Parathyroid adenoma (tissue), 2 donors: ENCODE measurements at regions not wholly inside any gene's neighbourhood (a gene's known extent, or its start where the extent isn't known, plus 50 kb on each side); places are given as distances from the start of the nearest gene placed in this dataset.

Experiments used
- H2AFZ ChIP-seq: fragments of 300-600 bp; sonication (generic); one replicate; pipeline ENCODE4 v1.7.0; 2017; ENCODE audit warnings: antibody characterized with exemption, mild to moderate bottlenecking
- H3K27ac ChIP-seq: fragments of 300-600 bp; sonication (generic); one replicate; pipeline ENCODE4 v1.7.0; 2017
- H3K27me3 ChIP-seq: fragments of 300-600 bp; sonication (generic); one replicate; pipeline ENCODE4 v1.7.0; 2017; ENCODE audit warnings: low read length; ENCODE audit not compliant: control insufficient read depth, insufficient read depth
- H3K36me3 ChIP-seq: fragments of 300-600 bp; sonication (generic); one replicate; pipeline ENCODE4 v1.7.0; 2017; ENCODE audit warnings: low read length; ENCODE audit not compliant: control insufficient read depth, insufficient read depth
- H3K4me1 ChIP-seq: fragments of 300-600 bp; sonication (generic); one replicate; pipeline ENCODE4 v1.7.0; 2017; ENCODE audit warnings: control low read depth
- H3K4me2 ChIP-seq: fragments of 300-600 bp; sonication (generic); one replicate; pipeline ENCODE4 v1.7.0; 2017; ENCODE audit warnings: low read length
- H3K4me3 ChIP-seq: fragments of 300-600 bp; sonication (generic); one replicate; pipeline ENCODE4 v1.7.0; 2017; ENCODE audit warnings: low read depth, low read length
- H3K79me2 ChIP-seq: fragments of 300-600 bp; sonication (generic); one replicate; pipeline ENCODE4 v1.7.0; 2017; ENCODE audit warnings: control low read depth
- H3K9ac ChIP-seq: fragments of 300-600 bp; sonication (generic); one replicate; pipeline ENCODE4 v1.7.0; 2017; ENCODE audit warnings: mild to moderate bottlenecking
- H3K9me3 ChIP-seq: fragments of 300-600 bp; sonication (generic); one replicate; pipeline ENCODE4 v1.7.0; 2017; ENCODE audit warnings: low read length; ENCODE audit not compliant: control insufficient read depth
- TF ChIP-seq, protein P1 (sequence below): fragments of 300-600 bp; sonication (generic); IDR thresholded peaks from one replicate; pipeline ENCODE4 v1.7.0; 2017; ENCODE audit warnings: antibody characterized with exemption, mild to moderate bottlenecking
- donor health status: primary hyperparathyroidism.

DNA sequence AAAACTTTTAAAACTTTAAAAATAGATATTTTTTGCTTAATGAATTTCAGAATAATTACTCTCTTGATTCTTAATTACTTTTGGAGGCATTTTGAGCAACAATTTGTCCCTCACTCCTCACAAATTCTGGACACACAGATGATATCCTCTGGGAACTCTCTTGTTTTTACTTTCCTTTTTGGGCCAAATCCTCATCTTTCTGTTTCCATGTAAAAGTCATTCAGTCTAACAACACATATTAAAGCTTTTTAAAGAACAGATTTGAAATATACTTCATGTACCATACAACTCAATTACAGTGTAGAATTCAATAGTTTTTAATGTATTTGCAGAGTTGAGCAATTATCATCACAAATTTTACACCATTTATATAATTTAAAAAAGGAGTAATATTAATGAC, 983.1 kb downstream of the STIM2 start:
- Histone ChIP-seq H3K4me3 (no peak overlapping the region), H3K4me1 (no peaks in the 10 kb centered on the region), H2AFZ (no peak overlapping the region), H3K36me3 (no peaks in the 10 kb centered on the region), H3K27me3 (no peaks in the 10 kb centered on the region), H3K27ac (no peak overlapping the region), H3K79me2 (no peaks in the 10 kb centered on the region), H3K9ac (no peak overlapping the region), H3K4me2 (no peak overlapping the region), H3K9me3 (no peaks in the 10 kb centered on the region)
- TF ChIP-seq, protein P1, sequence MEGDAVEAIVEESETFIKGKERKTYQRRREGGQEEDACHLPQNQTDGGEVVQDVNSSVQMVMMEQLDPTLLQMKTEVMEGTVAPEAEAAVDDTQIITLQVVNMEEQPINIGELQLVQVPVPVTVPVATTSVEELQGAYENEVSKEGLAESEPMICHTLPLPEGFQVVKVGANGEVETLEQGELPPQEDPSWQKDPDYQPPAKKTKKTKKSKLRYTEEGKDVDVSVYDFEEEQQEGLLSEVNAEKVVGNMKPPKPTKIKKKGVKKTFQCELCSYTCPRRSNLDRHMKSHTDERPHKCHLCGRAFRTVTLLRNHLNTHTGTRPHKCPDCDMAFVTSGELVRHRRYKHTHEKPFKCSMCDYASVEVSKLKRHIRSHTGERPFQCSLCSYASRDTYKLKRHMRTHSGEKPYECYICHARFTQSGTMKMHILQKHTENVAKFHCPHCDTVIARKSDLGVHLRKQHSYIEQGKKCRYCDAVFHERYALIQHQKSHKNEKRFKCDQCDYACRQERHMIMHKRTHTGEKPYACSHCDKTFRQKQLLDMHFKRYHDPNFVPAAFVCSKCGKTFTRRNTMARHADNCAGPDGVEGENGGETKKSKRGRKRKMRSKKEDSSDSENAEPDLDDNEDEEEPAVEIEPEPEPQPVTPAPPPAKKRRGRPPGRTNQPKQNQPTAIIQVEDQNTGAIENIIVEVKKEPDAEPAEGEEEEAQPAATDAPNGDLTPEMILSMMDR, result no peak

DNA sequence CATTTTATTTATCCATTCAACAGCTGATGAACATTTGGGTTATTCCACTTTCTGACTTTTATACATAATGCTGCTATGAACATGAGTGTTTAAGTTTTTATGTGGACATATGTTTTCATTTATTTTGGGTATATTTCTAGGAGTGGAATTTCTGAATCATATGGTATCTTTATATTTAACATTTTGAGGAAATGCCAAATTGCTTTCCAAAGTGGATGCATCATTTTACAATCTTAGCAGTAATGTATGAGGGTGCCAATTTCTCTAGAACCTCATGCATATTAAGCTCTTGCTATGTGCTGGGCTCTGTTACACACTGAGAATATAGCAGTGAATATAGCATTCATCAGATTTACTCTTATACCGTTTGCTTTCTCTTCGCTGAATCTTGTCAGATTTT, 983.7 kb downstream of the STIM2 start:
- Histone ChIP-seq H3K4me1 (no peaks in the 10 kb centered on the region), H3K27me3 (no peaks in the 10 kb centered on the region), H2AFZ (no peak overlapping the region), H3K4me3 (no peak overlapping the region), H3K4me2 (no peak overlapping the region), H3K79me2 (no peaks in the 10 kb centered on the region), H3K9me3 (no peaks in the 10 kb centered on the region), H3K9ac (no peak overlapping the region), H3K27ac (no peak overlapping the region), H3K36me3 (no peaks in the 10 kb centered on the region)
- TF ChIP-seq, protein P1, result no peak

DNA sequence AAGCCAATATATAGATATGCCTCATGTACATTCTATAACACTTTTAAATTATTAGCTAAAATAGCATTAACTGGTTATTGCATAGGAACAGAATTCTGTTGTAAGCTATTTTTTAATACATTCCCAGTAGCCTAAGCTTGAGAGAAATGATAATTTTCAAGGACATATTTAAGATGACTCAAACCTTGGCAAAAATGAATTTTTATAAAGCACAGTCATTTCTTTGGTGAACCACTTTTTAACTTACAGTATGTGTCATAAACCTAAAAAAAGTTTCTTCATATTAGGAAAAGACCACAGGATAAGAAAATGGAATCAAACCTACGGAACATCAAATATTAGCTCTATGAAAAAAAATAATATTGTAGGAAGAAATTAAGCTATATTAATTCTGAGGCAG, 986.3 kb downstream of the STIM2 start:
- Histone ChIP-seq H3K27me3 (no peaks in the 10 kb centered on the region), H3K4me3 (no peak overlapping the region), H3K27ac (no peak overlapping the region), H3K9ac (no peak overlapping the region), H3K4me2 (no peak overlapping the region), H3K9me3 (no peaks in the 10 kb centered on the region), H3K36me3 (no peaks in the 10 kb centered on the region), H2AFZ (no peak overlapping the region), H3K79me2 (no peaks in the 10 kb centered on the region), H3K4me1 (no peaks in the 10 kb centered on the region)
- TF ChIP-seq, protein P1, result no peak

DNA sequence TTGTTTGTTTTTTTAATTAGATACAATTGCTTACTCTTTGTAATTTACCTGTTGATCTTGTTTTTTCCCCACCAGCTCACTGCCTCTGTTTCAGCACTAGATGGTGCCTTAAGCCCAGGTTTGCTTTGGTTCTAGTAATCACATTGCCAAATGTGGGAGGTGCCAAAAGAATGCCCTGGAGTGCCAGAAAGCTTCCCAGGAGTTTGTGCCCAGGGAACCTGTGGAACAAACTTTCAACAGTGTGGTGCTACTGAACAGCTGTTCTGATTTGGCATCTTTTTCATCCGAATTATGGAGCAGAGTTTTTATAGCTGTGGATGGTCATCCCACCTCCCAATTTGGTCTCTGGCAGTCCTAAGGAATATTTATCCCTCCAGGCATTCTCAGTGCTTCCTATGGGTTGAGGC, 1000.7 kb downstream of the STIM2 start:
- H3K9me3 ChIP-seq, result no peaks in the 10 kb centered on the region
- H3K27me3 ChIP-seq, result no peaks in the 10 kb centered on the region
- H3K4me1 ChIP-seq, result no peaks in the 10 kb centered on the region
- no peaks in the 10 kb centered on the region for H3K79me2 ChIP-seq
- no peak overlapping the region for H3K4me3 ChIP-seq
- TF ChIP-seq, protein P1, result no peak
- no peaks in the 10 kb centered on the region for H3K36me3 ChIP-seq
- H3K4me2 ChIP-seq, result no peak overlapping the region
- no peak overlapping the region for H2AFZ ChIP-seq
- no peak overlapping the region for H3K27ac ChIP-seq
- H3K9ac ChIP-seq, result no peak overlapping the region

DNA sequence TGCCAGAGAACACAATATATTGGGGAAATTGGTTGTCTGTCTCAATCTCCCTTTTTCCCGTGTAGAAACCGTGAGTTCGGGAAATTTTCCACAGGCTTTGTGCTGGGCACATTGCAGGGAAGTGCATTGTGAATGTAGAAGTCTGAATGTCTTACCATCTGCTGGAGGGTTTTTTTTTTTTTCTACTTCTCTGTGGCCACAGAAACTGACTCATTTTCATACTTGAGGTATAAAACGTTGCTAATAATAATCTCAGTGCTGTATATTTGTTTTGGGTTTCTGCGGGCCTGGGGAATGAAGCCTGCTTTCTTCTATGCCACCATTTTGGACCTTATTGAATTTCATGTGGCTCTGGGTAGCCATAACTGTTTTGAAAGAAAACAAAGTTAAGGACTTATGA, 1001.2 kb downstream of the STIM2 start:
- Histone ChIP-seq H3K79me2 (no peaks in the 10 kb centered on the region), H3K4me3 (no peak overlapping the region), H3K27me3 (no peaks in the 10 kb centered on the region), H3K9ac (no peak overlapping the region), H3K9me3 (no peaks in the 10 kb centered on the region), H2AFZ (no peak overlapping the region), H3K4me1 (no peaks in the 10 kb centered on the region), H3K27ac (no peak overlapping the region), H3K36me3 (no peaks in the 10 kb centered on the region), H3K4me2 (no peak overlapping the region)
- TF ChIP-seq, protein P1, result no peak
